Activated T-helper 17 cell treated with anti-CD3 and anti-CD28 coated beads, Interleukin-2, amount 50 U/mL, for 72 hours (primary cell): ENCODE measurements at regions not wholly inside any gene's neighbourhood (a gene's known extent, or its start where the extent isn't known, plus 50 kb on each side); places are given as distances from the start of the nearest gene placed in this dataset.

Source experiments
- ATAC-seq: fragments of 150-1000 bp; cut with Tn5 transposase; replicated peaks from 2 replicates; pipeline ENCODE4 v1.10.0; 2021; ENCODE audit warnings: mild to moderate bottlenecking, moderate library complexity
- H3K27ac Mint-ChIP-seq: one replicate; pipeline ENCODE4 v1.8.0; 2022; ENCODE audit warnings: mixed read lengths
- H3K27me3 Mint-ChIP-seq: one replicate; pipeline ENCODE4 v1.8.0; 2022; ENCODE audit warnings: mixed read lengths
- H3K36me3 Mint-ChIP-seq: one replicate; pipeline ENCODE4 v1.8.0; 2022; ENCODE audit warnings: low read depth, mild to moderate bottlenecking, mixed read lengths
- H3K4me1 Mint-ChIP-seq: one replicate; pipeline ENCODE4 v1.8.0; 2022; ENCODE audit warnings: mixed read lengths
- H3K4me3 Mint-ChIP-seq: one replicate; pipeline ENCODE4 v1.8.0; 2022; ENCODE audit warnings: mild to moderate bottlenecking, mixed read lengths
- H3K9me3 Mint-ChIP-seq: one replicate; pipeline ENCODE4 v1.8.0; 2022; ENCODE audit warnings: mixed read lengths

DNA sequence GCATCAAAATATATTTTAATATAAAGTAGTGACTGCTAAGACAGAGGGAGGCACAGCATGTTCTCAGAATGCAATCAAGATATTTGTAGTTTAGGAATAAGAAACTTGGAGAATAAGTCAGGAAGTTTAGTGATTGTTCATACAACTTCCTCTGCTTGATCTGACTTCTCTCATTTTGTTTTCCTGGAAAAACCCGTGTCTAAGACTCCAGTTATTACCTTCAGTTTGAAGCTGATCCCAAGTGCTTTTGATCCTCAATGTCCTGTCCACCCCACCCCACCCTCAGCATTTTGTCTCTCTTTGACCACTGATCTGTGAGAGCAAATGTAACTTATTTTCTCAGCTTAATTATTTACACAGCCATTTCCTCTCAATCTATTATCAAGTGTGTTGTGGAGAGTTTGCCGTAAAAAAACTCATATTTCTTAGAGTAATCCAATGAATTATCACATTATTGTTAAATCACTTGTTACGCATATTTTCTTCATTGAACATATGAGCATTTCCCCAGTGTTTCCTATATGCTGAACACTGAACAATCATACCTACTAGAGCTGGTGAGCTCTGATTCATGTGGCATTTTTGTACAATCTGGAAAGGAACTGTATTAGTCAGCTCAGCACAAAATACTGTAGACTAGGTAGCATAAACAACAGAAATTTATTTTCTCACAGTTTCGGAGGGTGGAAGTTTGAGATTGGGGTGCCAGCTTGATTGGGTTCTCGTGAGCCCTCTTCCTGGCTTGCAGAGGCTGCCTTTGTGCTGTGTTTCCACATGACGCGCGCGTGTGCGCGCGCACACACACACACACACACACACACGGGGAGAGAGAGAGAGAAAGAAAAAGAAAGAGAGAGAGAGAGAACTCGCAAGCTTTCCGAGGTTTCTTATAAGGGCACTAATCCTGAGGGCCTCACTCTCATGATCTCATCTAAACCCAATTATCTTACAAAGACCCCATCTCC, 65.5 kb upstream of the DPYD start:
- ATAC-seq, result peak; percentile 68
- no peaks in the 10 kb centered on the region for H3K4me1 Mint-ChIP-seq
- H3K27me3 Mint-ChIP-seq, result no peaks in the 10 kb centered on the region
- no peaks in the 10 kb centered on the region for H3K36me3 Mint-ChIP-seq
- peak overlapping the region; percentile 35 for H3K4me3 Mint-ChIP-seq
- H3K9me3 Mint-ChIP-seq, result no peaks in the 10 kb centered on the region
- no peak overlapping the region for H3K27ac Mint-ChIP-seq

- Mint-ChIP-seq H3K9me3 (no peaks in the 10 kb centered on the region), H3K27me3 (no peaks in the 10 kb centered on the region), H3K36me3 (no peaks in the 10 kb centered on the region), H3K4me1 (no peaks in the 10 kb centered on the region), H3K27ac (no peak overlapping the region), H3K4me3 (no peak overlapping the region)
- no peak for ATAC-seq
Observed at GRCh38 chr1:97983126-97983525, 62.3 kb upstream of the DPYD start.

GRCh38 chr1:97980530-97980929, 59.7 kb upstream of the DPYD start:
- no peaks in the 10 kb centered on the region for H3K27me3 Mint-ChIP-seq
- H3K36me3 Mint-ChIP-seq, result no peaks in the 10 kb centered on the region
- no peak overlapping the region for H3K27ac Mint-ChIP-seq
- no peaks in the 10 kb centered on the region for H3K9me3 Mint-ChIP-seq
- no peak overlapping the region for H3K4me3 Mint-ChIP-seq
- no peaks in the 10 kb centered on the region for H3K4me1 Mint-ChIP-seq
- no peak for ATAC-seq

- Mint-ChIP-seq H3K9me3 (no peaks in the 10 kb centered on the region), H3K4me3 (no peak overlapping the region), H3K27me3 (peaks cover 3% of the 10 kb centered on the region), H3K4me1 (no peaks in the 10 kb centered on the region), H3K36me3 (no peaks in the 10 kb centered on the region), H3K27ac (no peak overlapping the region)
- no peak for ATAC-seq
Observed at GRCh38 chr1:97976801-97977200, 56.0 kb upstream of the DPYD start.
